ENCODE measurements at regions not wholly inside any gene's neighbourhood (a gene's known extent, or its start where the extent isn't known, plus 50 kb on each side); places are given as distances from the start of the nearest gene placed in this dataset.

GRCh38 chr2:138086576-138086975 is 122.3 kb downstream of the HNMT start:
- Histone ChIP-seq H3K4me3 (no peak overlapping the region), H3K27ac (no peak overlapping the region), H3K27me3 (no peaks in the 10 kb centered on the region), H3K9me3 (no peaks in the 10 kb centered on the region), H3K4me1 (peaks cover 0 to 7% (median 2%) of the 10 kb centered on the region in 4 donors), H3K36me3 (no peaks in the 10 kb centered on the region)
- no peak for DNase-seq
- TF ChIP-seq EP300 (IDR thresholded peaks at IDR 0.05) (no peak), CTCF (IDR thresholded peaks at IDR 0.05) (no peak), POLR2A (IDR thresholded peaks at IDR 0.05) (no peak), POLR2AphosphoS5 (IDR thresholded peaks at IDR 0.05) (no peak)
- intact Hi-C loops (cut with DNase I): loop anchor here (10.0 kb wide), 1 partner anchor 142 kb away; no protein-coding TSS in a partner anchor

GRCh38 chr2:138087751-138088593 is 123.7 kb downstream of the HNMT start:
- 55 to 70% methylated on average over 13 of the region's 13 CpGs for WGBS, 2 donors
- H3K36me3 ChIP-seq: no peaks in the 10 kb centered on the region
- H3K27me3 ChIP-seq: no peaks in the 10 kb centered on the region
- intact Hi-C loops (cut with DNase I): loop anchor here (10.0 kb wide), 1 partner anchor 143 kb away; no protein-coding TSS in a partner anchor
- no peaks in the 10 kb centered on the region for H3K9me3 ChIP-seq
- H3K27ac ChIP-seq: no peak overlapping the region
- TF ChIP-seq POLR2AphosphoS5 (IDR thresholded peaks at IDR 0.05) (no peak), EP300 (IDR thresholded peaks at IDR 0.05) (no peak)
- peaks cover 0 to 7% (median 2%) of the 10 kb centered on the region in 4 donors for H3K4me1 ChIP-seq
- DNase-seq: no peak
- no peak overlapping the region for H3K4me3 ChIP-seq

- Histone ChIP-seq H3K27me3 (no peaks in the 10 kb centered on the region), H3K36me3 (no peaks in the 10 kb centered on the region), H3K9me3 (no peaks in the 10 kb centered on the region), H3K27ac (no peak overlapping the region), H3K4me3 (no peak overlapping the region), H3K4me1 (peaks cover 0 to 7% (median 2%) of the 10 kb centered on the region in 4 donors)
- intact Hi-C loops (cut with DNase I): no loop called here
- no peak for DNase-seq
- TF ChIP-seq EP300 (IDR thresholded peaks at IDR 0.05) (no peak), CTCF (IDR thresholded peaks at IDR 0.05) (peak in 2 of 4 experiments; percentile 18 to 24), POLR2A (IDR thresholded peaks at IDR 0.05) (no peak), POLR2AphosphoS5 (IDR thresholded peaks at IDR 0.05) (no peak)
- WGBS, 2 donors: 80 to 85% methylated on average over 1 of the region's 1 CpG
These were observed 126.1 kb downstream of the HNMT start for GRCh38 chr2:138090330-138090729.

GRCh38 chr2:138093455-138093854 is 129.2 kb downstream of the HNMT start:
- H3K27me3 ChIP-seq: no peaks in the 10 kb centered on the region
- H3K27ac ChIP-seq: no peak overlapping the region
- no peak overlapping the region for H3K4me3 ChIP-seq
- 87% methylated on average over 4 of the region's 4 CpGs for WGBS, 2 donors
- intact Hi-C loops (cut with DNase I): no loop called here
- no peaks in the 10 kb centered on the region for H3K36me3 ChIP-seq
- TF ChIP-seq POLR2AphosphoS5 (IDR thresholded peaks at IDR 0.05): no peak
- TF ChIP-seq CTCF (IDR thresholded peaks at IDR 0.05): no peak
- no peak for TF ChIP-seq POLR2A (IDR thresholded peaks at IDR 0.05)
- TF ChIP-seq EP300 (IDR thresholded peaks at IDR 0.05): no peak
- no peak for DNase-seq
- no peaks in the 10 kb centered on the region for H3K4me1 ChIP-seq
- H3K9me3 ChIP-seq: no peaks in the 10 kb centered on the region

GRCh38 chr2:138094031-138094430 is 129.8 kb downstream of the HNMT start:
- Histone ChIP-seq H3K4me3 (no peak overlapping the region), H3K27ac (no peak overlapping the region), H3K4me1 (no peaks in the 10 kb centered on the region), H3K36me3 (no peaks in the 10 kb centered on the region), H3K27me3 (no peaks in the 10 kb centered on the region), H3K9me3 (no peaks in the 10 kb centered on the region)
- TF ChIP-seq EP300 (IDR thresholded peaks at IDR 0.05) (no peak), CTCF (IDR thresholded peaks at IDR 0.05) (no peak), POLR2A (IDR thresholded peaks at IDR 0.05) (no peak), POLR2AphosphoS5 (IDR thresholded peaks at IDR 0.05) (no peak)
- 91 to 93% methylated on average over 3 of the region's 3 CpGs for WGBS, 2 donors
- DNase-seq: no peak
- intact Hi-C loops (cut with DNase I): no loop called here
